Suprapubic skin (tissue), 4 donors: ENCODE measurements at regions not wholly inside any gene's neighbourhood (a gene's known extent, or its start where the extent isn't known, plus 50 kb on each side); places are given as distances from the start of the nearest gene placed in this dataset.
"Not testable (repeated sequence)": the region's sequence is repeated elsewhere in the genome, so short reads cannot be mapped to it uniquely, and the experiment has no call there.

Experiments used
- DNase-seq, 2 donors: peaks; one replicate each; pipeline ENCODE4 v3.0.0-alpha.2; 2019; ENCODE audit warnings: low spot score in 2 of 2
- H3K27ac ChIP-seq: fragments of 200-600 bp; sonication (generic); one replicate; pipeline ENCODE4 v1.5.1; 2019
- H3K27me3 ChIP-seq: fragments of 200-600 bp; sonication (generic); one replicate; pipeline ENCODE4 v1.5.1; 2019
- H3K36me3 ChIP-seq: fragments of 200-600 bp; sonication (generic); one replicate; pipeline ENCODE4 v1.5.1; 2019
- H3K4me1 ChIP-seq: fragments of 200-600 bp; sonication (generic); one replicate; pipeline ENCODE4 v1.5.1; 2019
- H3K4me3 ChIP-seq: fragments of 200-600 bp; sonication (generic); one replicate; pipeline ENCODE4 v1.5.1; 2019; ENCODE audit warnings: mild to moderate bottlenecking
- H3K9me3 ChIP-seq: fragments of 200-600 bp; sonication (generic); one replicate; pipeline ENCODE4 v1.5.1; 2019
- CTCF ChIP-seq, 2 donors: fragments of 200-600 bp in 1 of 2; fragments of 450-650 bp in 1 of 2; sonication (generic) in 1 of 2; IDR thresholded peaks; one replicate each; pipeline ENCODE4 v1.5.1; 2016 to 2019; ENCODE audit warnings: antibody characterized with exemption in 2 of 2, mild to moderate bottlenecking in 1 of 2, moderate library complexity in 1 of 2
- EP300 ChIP-seq: sonication (generic); formaldehyde crosslinking; IDR thresholded peaks from one replicate; pipeline ENCODE4 v1.6.1; 2017; ENCODE audit warnings: antibody characterized with exemption
- POLR2A ChIP-seq, 2 donors: fragments of 450-650 bp; IDR thresholded peaks; one replicate each; pipeline ENCODE4 v1.6.1; 2017; ENCODE audit warnings: antibody characterized with exemption in 2 of 2, mild to moderate bottlenecking in 2 of 2, moderate library complexity in 2 of 2
- POLR2AphosphoS5 ChIP-seq, 3 donors: sonication (generic); formaldehyde crosslinking; IDR thresholded peaks; one replicate each; pipeline ENCODE4 v1.6.1; 2017; ENCODE audit warnings: antibody characterized with exemption in 3 of 3
- WGBS: methylation state at CpG from one replicate; pipeline ENCODE4 v1.1.5; 2018; 5-methylcytosine and 5-hydroxymethylcytosine counted together

GRCh38 chr7:109893231-109893630 is 1197.7 kb upstream of the LRRN3 start:
- Histone ChIP-seq H3K27ac (no peak overlapping the region), H3K4me3 (no peak overlapping the region), H3K36me3 (no peaks in the 10 kb centered on the region), H3K9me3 (no peaks in the 10 kb centered on the region), H3K4me1 (no peaks in the 10 kb centered on the region), H3K27me3 (no peaks in the 10 kb centered on the region)
- TF ChIP-seq POLR2AphosphoS5 (IDR thresholded peaks at IDR 0.05) = no peak
- no peak for TF ChIP-seq POLR2A (IDR thresholded peaks at IDR 0.05)
- TF ChIP-seq EP300 = no peak
- TF ChIP-seq CTCF (IDR thresholded peaks at IDR 0.05) = no peak
- DNase-seq = no peak
- 31% methylated on average over 2 of the region's 2 CpGs for WGBS

DNA sequence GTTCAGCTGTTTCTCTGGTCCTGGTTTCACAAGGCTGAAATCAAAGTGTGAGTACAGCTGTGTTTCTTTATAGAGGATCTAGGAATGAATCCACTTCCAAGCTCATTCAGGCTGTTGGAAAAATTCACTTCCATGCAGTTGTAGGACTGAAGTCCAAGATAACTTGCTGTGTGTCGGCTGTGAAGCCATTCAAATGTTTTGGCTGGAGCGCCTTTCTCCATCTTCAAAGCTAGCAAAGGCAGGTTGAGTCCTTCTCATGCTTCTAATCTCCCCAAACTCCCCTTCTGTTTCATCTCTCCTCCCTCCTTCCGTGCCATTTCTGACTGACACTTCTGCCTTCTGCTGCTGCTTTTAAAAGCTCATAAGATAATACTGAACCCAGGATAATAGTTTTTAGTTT is 1195.4 kb upstream of the LRRN3 start:
- Histone ChIP-seq H3K9me3 (no peaks in the 10 kb centered on the region), H3K36me3 (no peaks in the 10 kb centered on the region), H3K27me3 (no peaks in the 10 kb centered on the region), H3K27ac (no peak overlapping the region), H3K4me3 (no peak overlapping the region), H3K4me1 (no peaks in the 10 kb centered on the region)
- DNase-seq = no peak
- TF ChIP-seq EP300 = no peak
- 79% methylated on average over 3 of the region's 3 CpGs for WGBS

DNA sequence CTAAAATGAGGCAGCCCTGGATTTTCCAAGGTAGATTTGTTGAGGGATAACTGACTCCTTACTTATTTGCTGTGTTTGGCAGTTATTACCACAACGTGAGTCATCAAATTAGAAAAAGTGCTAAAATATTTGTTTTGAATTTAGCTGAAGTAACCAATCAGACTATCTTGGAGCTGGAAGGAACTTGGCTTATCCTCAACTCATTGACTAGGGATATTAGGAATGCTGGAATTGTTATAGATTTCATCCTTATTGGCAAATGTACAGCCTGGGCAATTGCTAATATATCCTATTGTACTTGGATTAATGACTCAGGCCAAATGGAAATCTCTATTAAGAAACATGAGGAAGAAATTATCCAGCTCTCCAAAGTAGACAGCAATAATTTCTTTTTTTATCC is 1189.0 kb upstream of the LRRN3 start:
- 29% methylated on average over 1 of the region's 1 CpG for WGBS
- Histone ChIP-seq H3K4me3 (no peak overlapping the region), H3K27me3 (no peaks in the 10 kb centered on the region), H3K27ac (no peak overlapping the region), H3K36me3 (no peaks in the 10 kb centered on the region), H3K9me3 (no peaks in the 10 kb centered on the region), H3K4me1 (no peaks in the 10 kb centered on the region)
- no peak for DNase-seq
- TF ChIP-seq POLR2A (IDR thresholded peaks at IDR 0.05) (no peak), CTCF (IDR thresholded peaks at IDR 0.05) (no peak), POLR2AphosphoS5 (IDR thresholded peaks at IDR 0.05) (no peak), EP300 (no peak)

GRCh38 chr7:109905368-109906065 is 1185.4 kb upstream of the LRRN3 start:
- 90% methylated on average over 21 of the region's 21 CpGs for WGBS
- not testable (repeated sequence) for DNase-seq

GRCh38 chr7:109915670-109916069 is 1175.3 kb upstream of the LRRN3 start:
- no peaks in the 10 kb centered on the region for H3K4me1 ChIP-seq
- 75% methylated on average over 3 of the region's 3 CpGs for whole genome bisulfite sequencing
- no peak for TF ChIP-seq POLR2AphosphoS5 (IDR thresholded peaks at IDR 0.05)
- no peak for TF ChIP-seq POLR2A (IDR thresholded peaks at IDR 0.05)
- TF ChIP-seq EP300 = no peak
- no peak for TF ChIP-seq CTCF (IDR thresholded peaks at IDR 0.05)
- no peak overlapping the region for H3K27ac ChIP-seq
- no peak for DNase-seq
- no peak overlapping the region for H3K4me3 ChIP-seq
- no peaks in the 10 kb centered on the region for H3K36me3 ChIP-seq
- no peaks in the 10 kb centered on the region for H3K9me3 ChIP-seq
- no peaks in the 10 kb centered on the region for H3K27me3 ChIP-seq

More at GRCh38 chr7:109905368-109906065, 1185.4 kb upstream of the LRRN3 start:
- not testable (repeated sequence) for H3K4me1 ChIP-seq, H3K27me3 ChIP-seq, H3K9me3 ChIP-seq, H3K4me3 ChIP-seq, H3K36me3 ChIP-seq, H3K27ac ChIP-seq

- TF ChIP-seq POLR2AphosphoS5 (IDR thresholded peaks at IDR 0.05) (no peak), POLR2A (IDR thresholded peaks at IDR 0.05) (no peak), EP300 (no peak), CTCF (IDR thresholded peaks at IDR 0.05) (no peak)
- Histone ChIP-seq H3K36me3 (no peaks in the 10 kb centered on the region), H3K9me3 (peaks cover 8% of the 10 kb centered on the region), H3K4me3 (no peak overlapping the region), H3K27me3 (no peaks in the 10 kb centered on the region), H3K4me1 (no peaks in the 10 kb centered on the region), H3K27ac (no peak overlapping the region)
- WGBS = 22% methylated on average over 2 of the region's 2 CpGs
- DNase-seq = no peak
These were observed 1164.2 kb upstream of the LRRN3 start for GRCh38 chr7:109926738-109927137.
